ENCODE measurements at regions not wholly inside any gene's neighbourhood (a gene's known extent, or its start where the extent isn't known, plus 50 kb on each side); places are given as distances from the start of the nearest gene placed in this dataset.

DNA sequence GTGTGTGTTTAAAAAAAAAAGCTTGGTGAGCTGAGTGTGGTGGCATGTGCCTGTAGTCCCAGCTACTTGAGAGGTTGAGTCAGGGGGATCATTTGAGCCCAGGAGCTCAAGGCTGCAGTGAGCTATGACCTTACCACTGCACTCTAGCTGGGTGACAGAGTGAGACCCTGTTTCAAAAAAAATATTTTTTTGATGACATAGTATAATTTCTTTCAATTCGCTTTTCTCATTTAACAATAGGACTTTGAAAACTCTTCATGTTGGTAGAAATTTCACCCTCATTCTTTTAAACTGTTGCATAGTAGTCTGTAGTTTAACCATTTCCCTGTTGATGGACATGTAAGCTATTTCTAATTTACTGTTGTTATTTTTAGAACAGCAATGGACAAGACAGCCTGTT, 55.7 kb upstream of the EXOC6 start:
- DNase-seq (ENCODE audit: low read depth): no peak

Measured in activated gamma-delta T cell treated with anti-CD3 and anti-CD28 coated beads, Interleukin-2, amount 50 U/mL, for 16 hours (primary cell).